Type B pancreatic cell (in vitro differentiated cells): ENCODE measurements at regions not wholly inside any gene's neighbourhood (a gene's known extent, or its start where the extent isn't known, plus 50 kb on each side); places are given as distances from the start of the nearest gene placed in this dataset.

Source experiments
- DNase-seq: peaks from one replicate; pipeline ENCODE4 v3.0.0; 2021; ENCODE audit warnings: mixed read lengths; ENCODE audit not compliant: unreplicated experiment; ENCODE audit errors: extremely low spot score
- H3K27ac Mint-ChIP-seq: 2 replicates; pipeline ENCODE4 v1.8.0; 2021; ENCODE audit warnings: mild to moderate bottlenecking, mixed read lengths
- H3K27me3 Mint-ChIP-seq: 2 replicates; pipeline ENCODE4 v1.8.0; 2021; ENCODE audit warnings: mixed read lengths
- H3K36me3 Mint-ChIP-seq: 2 replicates; pipeline ENCODE4 v1.8.0; 2021; ENCODE audit warnings: mixed read lengths
- H3K4me1 Mint-ChIP-seq: one replicate; pipeline ENCODE4 v1.8.0; 2021; ENCODE audit warnings: mixed read lengths; ENCODE audit not compliant: unreplicated experiment
- H3K4me3 Mint-ChIP-seq: 2 replicates; pipeline ENCODE4 v1.8.0; 2021; ENCODE audit warnings: mild to moderate bottlenecking, mixed read lengths
- H3K9me3 Mint-ChIP-seq: 2 replicates; pipeline ENCODE4 v1.8.0; 2021; ENCODE audit warnings: mixed read lengths
- CTCF ChIP-seq: fragments of 200-600 bp; sonication (generic); conservative IDR thresholded peaks from 2 replicates; pipeline ENCODE4 v1.5.0; 2021; ENCODE audit warnings: antibody characterized with exemption, mild to moderate bottlenecking

GRCh38 chr14:45990252-45990651 is 661.3 kb downstream of the RPL10L start:
- no peaks in the 10 kb centered on the region for H3K36me3 Mint-ChIP-seq
- TF ChIP-seq CTCF, result peak; percentile 69
- no peak overlapping the region for H3K27ac Mint-ChIP-seq
- H3K27me3 Mint-ChIP-seq, result no peaks in the 10 kb centered on the region
- no peaks in the 10 kb centered on the region for H3K4me1 Mint-ChIP-seq
- DNase-seq, result no peak
- H3K4me3 Mint-ChIP-seq, result no peak overlapping the region
- H3K9me3 Mint-ChIP-seq, result no peaks in the 10 kb centered on the region

DNA sequence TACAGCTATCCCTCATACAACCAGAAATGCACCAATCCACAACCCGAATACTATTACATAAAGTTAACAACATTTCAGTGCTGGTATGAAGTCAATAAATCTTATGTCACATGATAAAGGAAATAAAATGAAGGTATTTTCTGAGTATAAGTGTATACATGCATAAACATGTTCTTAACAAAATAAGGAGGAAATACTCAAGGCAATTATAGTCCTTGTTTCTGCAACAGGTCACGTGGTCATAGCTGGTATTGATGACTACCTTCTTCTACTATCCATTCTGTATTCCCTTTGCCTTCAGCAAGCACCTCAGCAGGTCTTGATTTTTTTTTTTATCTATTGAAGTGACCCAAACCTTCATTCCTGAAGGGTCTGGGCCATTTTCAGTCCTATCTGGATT is 675.6 kb downstream of the RPL10L start:
- DNase-seq, result no peak
- TF ChIP-seq CTCF, result no peak
- no peak overlapping the region for H3K4me3 Mint-ChIP-seq
- no peaks in the 10 kb centered on the region for H3K27me3 Mint-ChIP-seq
- no peaks in the 10 kb centered on the region for H3K9me3 Mint-ChIP-seq
- no peaks in the 10 kb centered on the region for H3K4me1 Mint-ChIP-seq
- no peaks in the 10 kb centered on the region for H3K36me3 Mint-ChIP-seq
- no peak overlapping the region for H3K27ac Mint-ChIP-seq

DNA sequence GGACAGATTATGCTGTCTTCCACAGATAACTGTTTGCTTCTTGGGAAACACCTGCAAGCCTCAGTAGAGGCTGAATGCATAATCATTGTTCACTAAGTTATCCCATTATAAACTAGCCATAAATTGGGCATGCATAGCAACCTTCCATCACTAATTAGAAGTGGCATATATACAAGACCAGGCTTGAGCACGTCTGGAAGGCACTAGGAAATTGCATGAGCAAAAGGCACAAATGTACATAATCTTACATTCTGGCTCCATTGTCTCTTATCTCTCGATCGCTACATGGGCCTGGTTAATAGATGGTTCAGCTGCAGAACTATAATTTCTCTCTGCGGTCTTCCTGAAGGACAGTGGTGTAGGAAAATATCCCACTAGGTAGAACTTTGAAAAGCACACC is 679.2 kb downstream of the RPL10L start:
- no peaks in the 10 kb centered on the region for H3K36me3 Mint-ChIP-seq
- TF ChIP-seq CTCF, result no peak
- no peak for DNase-seq
- no peak overlapping the region for H3K4me3 Mint-ChIP-seq
- no peaks in the 10 kb centered on the region for H3K9me3 Mint-ChIP-seq
- no peaks in the 10 kb centered on the region for H3K27me3 Mint-ChIP-seq
- no peak overlapping the region for H3K27ac Mint-ChIP-seq
- no peaks in the 10 kb centered on the region for H3K4me1 Mint-ChIP-seq

GRCh38 chr14:45970621-45971020 is 681.0 kb downstream of the RPL10L start:
- Mint-ChIP-seq H3K4me1 (no peaks in the 10 kb centered on the region), H3K36me3 (no peaks in the 10 kb centered on the region), H3K27ac (no peak overlapping the region), H3K9me3 (no peaks in the 10 kb centered on the region), H3K27me3 (no peaks in the 10 kb centered on the region), H3K4me3 (no peak overlapping the region)
- no peak for TF ChIP-seq CTCF
- DNase-seq, result no peak

- H3K36me3 Mint-ChIP-seq, result no peaks in the 10 kb centered on the region
- H3K27ac Mint-ChIP-seq, result no peak overlapping the region
- H3K9me3 Mint-ChIP-seq, result no peaks in the 10 kb centered on the region
- H3K27me3 Mint-ChIP-seq, result no peaks in the 10 kb centered on the region
- no peaks in the 10 kb centered on the region for H3K4me1 Mint-ChIP-seq
- no peak overlapping the region for H3K4me3 Mint-ChIP-seq
- no peak for DNase-seq
- TF ChIP-seq CTCF, result no peak
Observed at GRCh38 chr14:45968037-45968436, 683.5 kb downstream of the RPL10L start.

- Mint-ChIP-seq H3K27ac (no peak overlapping the region), H3K4me3 (no peak overlapping the region), H3K4me1 (no peaks in the 10 kb centered on the region), H3K36me3 (no peaks in the 10 kb centered on the region), H3K27me3 (no peaks in the 10 kb centered on the region), H3K9me3 (no peaks in the 10 kb centered on the region)
- TF ChIP-seq CTCF, result no peak
- DNase-seq, result no peak
Observed at GRCh38 chr14:45949479-45949878, 696.5 kb upstream of the MIS18BP1 start.
